H1 (cell line): ENCODE measurements at regions not wholly inside any gene's neighbourhood (a gene's known extent, or its start where the extent isn't known, plus 50 kb on each side); places are given as distances from the start of the nearest gene placed in this dataset.

Experiments
- CTCF ChIA-PET: fragments of 300-600 bp; sonication (Branson Sonifier 250); formaldehyde crosslinking; loops from one replicate; lab custom pipeline; 2021; ENCODE audit not compliant: partially characterized antibody; lab: Charles Lee
- POLR2A ChIA-PET: fragments of 300-600 bp; sonication (Branson Sonifier 250); formaldehyde crosslinking; loops from one replicate; lab custom pipeline; 2021; ENCODE audit warnings: inconsistent platforms; ENCODE audit not compliant: partially characterized antibody; lab: Charles Lee
- DNase-seq, 2 experiments: peaks; one replicate each; pipeline versions ENCODE4 v3.0.0 to v3.0.0-alpha.2; 2010 to 2022; ENCODE audit warnings: low spot score in 2 of 2, low read depth in 1 of 2, mixed read lengths in 1 of 2
- FAIRE-seq: peaks from 2 replicates; lab custom pipeline; 2011; peaks lifted over from hg19 to GRCh38; lab: Jason Lieb, UNC
- H2AFZ ChIP-seq: 2 replicates; pipeline ENCODE4 v1.8.1; 2012; ENCODE audit warnings: low read length, inconsistent platforms
- H2AK5ac ChIP-seq: 2 replicates; pipeline ENCODE4 v1.6.1; 2013; ENCODE audit warnings: low read depth, low read length
- H2BK120ac ChIP-seq: replicated peaks from 2 replicates; pipeline ENCODE3; 2013; ENCODE audit warnings: low read depth, low read length, inconsistent platforms
- H2BK12ac ChIP-seq: 2 replicates; pipeline ENCODE4 v1.6.1; 2013; ENCODE audit warnings: low read depth, low read length
- H2BK15ac ChIP-seq: 2 replicates; pipeline ENCODE4 v1.6.1; 2013; ENCODE audit warnings: low read length
- H2BK20ac ChIP-seq: 2 replicates; pipeline ENCODE4 v1.6.1; 2013; ENCODE audit warnings: low read length
- H2BK5ac ChIP-seq: 2 replicates; pipeline ENCODE4 v1.6.1; 2013; ENCODE audit warnings: low read depth, low read length
- H3K14ac ChIP-seq: 2 replicates; pipeline ENCODE4 v1.6.1; 2013; ENCODE audit warnings: inconsistent platforms; ENCODE audit not compliant: insufficient read length
- H3K18ac ChIP-seq: 2 replicates; pipeline ENCODE4 v1.6.1; 2013; ENCODE audit warnings: low read length; ENCODE audit errors: extremely low read depth
- H3K23ac ChIP-seq: 2 replicates; pipeline ENCODE4 v1.6.1; 2013; ENCODE audit warnings: inconsistent platforms; ENCODE audit not compliant: insufficient read length
- H3K23me2 ChIP-seq: 2 replicates; pipeline ENCODE4 v1.6.1; 2013; ENCODE audit warnings: low read depth, low read length
- H3K27ac ChIP-seq: 2 replicates; pipeline ENCODE4 v1.6.1; 2011; ENCODE audit warnings: low read depth, low read length, inconsistent platforms
- H3K27me3 ChIP-seq, 4 experiments: replicated peaks in 1 of 4; 1 replicate in 1 of 4; 2 replicates in 3 of 4; pipeline versions ENCODE4 v1.6.1 to v1.8.1; 2011 to 2013; ENCODE audit warnings: low read length in 3 of 4, mild to moderate bottlenecking in 3 of 4, inconsistent platforms in 2 of 4, mixed read lengths in 2 of 4, moderate library complexity in 1 of 4; ENCODE audit not compliant: control insufficient read depth in 3 of 4, insufficient read depth in 3 of 4; ENCODE audit errors: extremely low read depth in 1 of 4
- H3K36me3 ChIP-seq, 4 experiments: 2 replicates each; pipeline versions ENCODE4 v1.6.1 to v1.8.1; 2011 to 2013; ENCODE audit warnings: mild to moderate bottlenecking in 4 of 4, low read length in 3 of 4, moderate library complexity in 2 of 4, control low read depth in 1 of 4, inconsistent platforms in 1 of 4; ENCODE audit not compliant: insufficient read depth in 4 of 4, control insufficient read depth in 2 of 4
- H3K4ac ChIP-seq: replicated peaks from 2 replicates; pipeline ENCODE3; 2013; ENCODE audit warnings: low read length, low read depth, mixed read lengths, inconsistent platforms; ENCODE audit not compliant: insufficient read length
- H3K4me1 ChIP-seq, 4 experiments: replicated peaks in 1 of 4; 1 replicate in 1 of 4; 2 replicates in 3 of 4; pipeline versions ENCODE4 v1.6.1 to v1.8.1; 2011 to 2013; ENCODE audit warnings: low read length in 3 of 4, inconsistent platforms in 2 of 4, mixed read lengths in 1 of 4; ENCODE audit not compliant: insufficient read depth in 4 of 4, control insufficient read depth in 3 of 4
- H3K4me2 ChIP-seq, 2 experiments: 2 replicates each; pipeline versions ENCODE4 v1.6.1 to v1.8.1; 2011 to 2013; ENCODE audit warnings: low read depth in 2 of 2, low read length in 2 of 2, control low read depth in 1 of 2, inconsistent platforms in 1 of 2, mild to moderate bottlenecking in 1 of 2; ENCODE audit not compliant: insufficient read depth in 1 of 2
- H3K4me3 ChIP-seq, 4 experiments: fragments of 200-600, 300-600 bp in 1 of 4; sonication (generic), shearing (Covaris generic), sonication (Bioruptor Twin) in 1 of 4; 2 replicates each; pipeline versions ENCODE4 v1.5.1 to v1.8.1; 2011 to 2016; ENCODE audit warnings: low read length in 4 of 4, low read depth in 3 of 4, control low read depth in 2 of 4, inconsistent platforms in 2 of 4, mild to moderate bottlenecking in 2 of 4, mixed read lengths in 1 of 4, moderate library complexity in 1 of 4; ENCODE audit not compliant: insufficient read depth in 2 of 4; ENCODE audit errors: extremely low read depth in 1 of 4
- H3K56ac ChIP-seq: replicated peaks from 2 replicates; pipeline ENCODE3; 2013; ENCODE audit warnings: low read depth, mild to moderate bottlenecking, mixed read lengths, low read length, inconsistent platforms; ENCODE audit not compliant: insufficient read length
- H3K79me1 ChIP-seq: 2 replicates; pipeline ENCODE4 v1.6.1; 2013; ENCODE audit warnings: low read depth, low read length, control low read depth
- H3K79me2 ChIP-seq, 2 experiments: 2 replicates each; pipeline versions ENCODE4 v1.6.1 to v1.8.1; 2012 to 2013; ENCODE audit warnings: low read length in 2 of 2, mild to moderate bottlenecking in 2 of 2, inconsistent platforms in 1 of 2; ENCODE audit not compliant: insufficient read depth in 2 of 2, control insufficient read depth in 1 of 2
- H3K9ac ChIP-seq, 4 experiments: replicated peaks in 1 of 4; 1 replicate in 1 of 4; 2 replicates in 3 of 4; pipeline versions ENCODE4 v1.6.1 to v1.8.1; 2011 to 2013; ENCODE audit warnings: low read depth in 3 of 4, low read length in 3 of 4, control low read depth in 2 of 4, mild to moderate bottlenecking in 2 of 4, moderate library complexity in 2 of 4, inconsistent platforms in 1 of 4; ENCODE audit errors: extremely low read depth in 1 of 4
- H3K9me3 ChIP-seq, 2 experiments: 2 replicates each; pipeline versions ENCODE4 v1.6.1 to v1.8.1; 2012 to 2013; ENCODE audit warnings: mild to moderate bottlenecking in 2 of 2, moderate library complexity in 2 of 2, control low read depth in 1 of 2, inconsistent platforms in 1 of 2, low read depth in 1 of 2, low read length in 1 of 2, mixed read lengths in 1 of 2; ENCODE audit not compliant: insufficient read depth in 2 of 2
- H4K20me1 ChIP-seq, 2 experiments: replicated peaks in 1 of 2; 2 replicates each; pipeline versions ENCODE3 to v1.8.1; 2011 to 2013; ENCODE audit warnings: inconsistent platforms in 2 of 2, low read length in 2 of 2, mild to moderate bottlenecking in 1 of 2; ENCODE audit not compliant: insufficient read depth in 2 of 2, control insufficient read depth in 1 of 2
- H4K5ac ChIP-seq: 2 replicates; pipeline ENCODE4 v1.6.1; 2013; ENCODE audit warnings: low read length, low read depth, mixed read lengths, inconsistent platforms; ENCODE audit not compliant: insufficient read length
- H4K8ac ChIP-seq: 2 replicates; pipeline ENCODE4 v1.8.0; 2013; ENCODE audit warnings: mild to moderate bottlenecking, moderate library complexity, low read length, inconsistent platforms; ENCODE audit not compliant: insufficient read depth; ENCODE audit errors: extremely low read depth
- H4K91ac ChIP-seq: replicated peaks from 2 replicates; pipeline ENCODE3; 2013; ENCODE audit warnings: low read length, mixed read lengths, inconsistent platforms; ENCODE audit not compliant: insufficient read length
- E2F6 ChIP-seq: IDR thresholded peaks from 2 replicates; pipeline ENCODE4 v1.6.1; 2012; ENCODE audit warnings: inconsistent platforms
- NRF1 ChIP-seq: IDR thresholded peaks from 2 replicates; pipeline ENCODE4 v1.6.1; 2011; ENCODE audit warnings: mild to moderate bottlenecking, low read depth, low read length, improper control_type of control experiment
- RBBP5 ChIP-seq: IDR thresholded peaks from 2 replicates; pipeline ENCODE4 v1.7.1; 2012; ENCODE audit warnings: low read depth, mild to moderate bottlenecking, inconsistent platforms, low read length, moderate library complexity, borderline replicate concordance
- SIRT6 ChIP-seq: IDR thresholded peaks from one replicate; pipeline ENCODE4 v1.7.1; 2012; ENCODE audit warnings: low read length, inconsistent platforms
- SIX5 ChIP-seq: IDR thresholded peaks from 2 replicates; pipeline ENCODE4 v1.6.1; 2011; ENCODE audit warnings: mild to moderate bottlenecking, low read depth, low read length
- TCF12 ChIP-seq: IDR thresholded peaks from 2 replicates; pipeline ENCODE4 v1.6.1; 2011; ENCODE audit warnings: low read depth, mild to moderate bottlenecking, low read length
- WGBS, 2 experiments: shearing (Covaris generic) in 1 of 2; methylation state at CpG; one replicate each; pipeline versions ENCODE4 v1.1.6 to v1.1.7; 2013 to 2015; ENCODE audit warnings: low lambda C conversion rate in 2 of 2, mixed read lengths in 2 of 2, inconsistent platforms in 1 of 2, low coverage in 1 of 2, missing lambda C conversion rate in 1 of 2; ENCODE audit not compliant: insufficient replicate concordance in 2 of 2, insufficient coverage in 1 of 2, insufficient read length in 1 of 2; ENCODE audit errors: extremely low coverage in 1 of 2, missing lambda C conversion rate in 1 of 2; 5-methylcytosine and 5-hydroxymethylcytosine counted together

GRCh38 chr2:100655936-100656534, 93.2 kb downstream of the PDCL3 start:
- no peaks in the 10 kb centered on the region for H3K36me3 ChIP-seq
- no peak overlapping the region for H3K4me2 ChIP-seq
- FAIRE-seq (no peak), DNase-seq (peak in 1 of 2 experiments; percentile 10)
- no peaks in the 10 kb centered on the region for H3K27me3 ChIP-seq
- no peak overlapping the region for H3K27ac ChIP-seq
- no peak overlapping the region for H2BK20ac ChIP-seq
- H4K20me1 ChIP-seq = no peaks in the 10 kb centered on the region
- no peak overlapping the region for H2BK120ac ChIP-seq
- H3K23ac ChIP-seq = no peak overlapping the region
- no peaks in the 10 kb centered on the region for H3K79me2 ChIP-seq
- H3K9ac ChIP-seq = no peak overlapping the region
- H3K18ac ChIP-seq = no peak overlapping the region
- CTCF ChIA-PET = interaction anchor here (0.6 to 1.8 kb wide), 5 partner anchors 10 to 48 kb away, joined by 3 to 7 read pairs (median 3); no protein-coding TSS in a partner anchor
- H3K14ac ChIP-seq = no peak overlapping the region
- H3K79me1 ChIP-seq = no peaks in the 10 kb centered on the region
- no peak overlapping the region for H4K5ac ChIP-seq
- no peak overlapping the region for H4K91ac ChIP-seq
- whole genome bisulfite sequencing, 2 experiments = 93% methylated on average over 5 of the region's 5 CpGs; no CpG with 5 or more reads in 1 of the 2 experiments
- H3K4ac ChIP-seq = no peak overlapping the region
- no peak overlapping the region for H4K8ac ChIP-seq
- H2BK15ac ChIP-seq = no peak overlapping the region
- no peak overlapping the region for H2AFZ ChIP-seq
- no peaks in the 10 kb centered on the region for H3K4me1 ChIP-seq
- no peak overlapping the region for H2AK5ac ChIP-seq
- H2BK12ac ChIP-seq = no peak overlapping the region
- no peaks in the 10 kb centered on the region for H3K9me3 ChIP-seq
- TF ChIP-seq NRF1 (no peak), E2F6 (no peak), TCF12 (no peak), SIRT6 (no peak), RBBP5 (no peak), SIX5 (no peak)
- H3K56ac ChIP-seq = no peak overlapping the region
- H3K23me2 ChIP-seq = no peaks in the 10 kb centered on the region
- POLR2A ChIA-PET = interaction anchor here (0.8 kb wide), 1 partner anchor 93 kb away, joined by 3 read pairs; the partner anchor contains the start of gene PDCL3
- no peak overlapping the region for H2BK5ac ChIP-seq
- H3K4me3 ChIP-seq = no peak overlapping the region
